Cardiac fibroblast (primary cell): ENCODE measurements at regions not wholly inside any gene's neighbourhood (a gene's known extent, or its start where the extent isn't known, plus 50 kb on each side); places are given as distances from the start of the nearest gene placed in this dataset.

ENCODE experiments used
- DNase-seq, 2 donors: peaks; one replicate each; pipeline versions ENCODE4 v3.0.0 to v3.0.0-alpha.2; 2010; ENCODE audit warnings: low read depth in 2 of 2
- H3K4me3 ChIP-seq, 2 donors: replicated peaks in 1 of 2; 1 replicate in 1 of 2; 2 replicates in 1 of 2; pipeline ENCODE4 v1.5.1; 2011; ENCODE audit warnings: low read depth in 2 of 2, low read length in 2 of 2, mild to moderate bottlenecking in 2 of 2, moderate library complexity in 1 of 2
- CTCF ChIP-seq: IDR thresholded peaks from one replicate; pipeline ENCODE4 v1.5.1; 2011; ENCODE audit warnings: low read depth, mild to moderate bottlenecking, low read length, inconsistent platforms

- DNase-seq, result no peak
- H3K4me3 ChIP-seq, result no peak overlapping the region
- no peak for TF ChIP-seq CTCF
Measured at GRCh38 chr5:67310169-67310568, 113.6 kb upstream of the CD180 start.

- no peak for DNase-seq
- H3K4me3 ChIP-seq, result no peak overlapping the region
- no peak for TF ChIP-seq CTCF
Measured at GRCh38 chr5:67308988-67309688, 112.5 kb upstream of the CD180 start.

- TF ChIP-seq CTCF, result no peak
- no peak overlapping the region for H3K4me3 ChIP-seq
- DNase-seq, result peak in 1 of 2 donors; percentile 55
Measured at GRCh38 chr5:67306965-67307607, 110.5 kb upstream of the CD180 start.

DNA sequence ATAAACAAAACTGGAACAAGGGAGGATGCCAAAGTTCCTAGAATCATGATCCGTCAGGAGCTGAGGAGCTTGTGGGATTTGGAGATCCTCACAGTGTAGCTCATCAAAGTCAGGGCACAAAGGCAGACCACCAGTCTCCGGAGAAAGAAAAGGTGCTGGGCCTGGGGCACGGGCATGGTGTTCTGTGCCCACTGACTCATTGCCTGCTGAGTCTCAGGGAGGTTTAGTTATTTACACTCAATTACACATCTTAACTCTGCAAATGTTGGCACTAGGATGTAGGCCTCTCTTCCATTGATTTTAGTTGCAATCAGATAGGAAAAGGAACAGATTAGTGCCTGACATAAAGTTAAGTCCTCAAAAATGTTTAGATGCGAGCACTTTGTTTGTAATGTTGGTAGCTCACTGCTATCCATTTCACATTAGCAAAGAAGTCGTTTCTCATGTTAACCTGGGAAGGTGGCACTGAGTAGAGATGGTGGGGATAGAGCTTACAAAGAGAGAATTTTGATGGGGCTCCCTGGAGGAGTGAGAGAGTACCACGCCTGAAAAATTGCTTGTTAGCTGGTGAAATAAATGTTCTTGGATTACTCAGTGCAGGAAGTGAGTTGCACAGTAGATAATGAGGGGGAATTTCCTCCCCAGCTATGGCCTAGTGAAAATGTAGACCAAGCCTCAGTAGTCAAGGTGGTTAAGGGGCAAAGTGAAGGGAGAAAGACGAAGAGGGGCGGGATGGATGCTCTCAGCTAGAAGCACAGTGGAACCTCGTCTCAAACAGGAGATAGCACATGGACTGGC, 109.5 kb upstream of the CD180 start:
- peak; percentile 59 to 78 for DNase-seq
- TF ChIP-seq CTCF, result no peak
- no peak overlapping the region for H3K4me3 ChIP-seq

DNA sequence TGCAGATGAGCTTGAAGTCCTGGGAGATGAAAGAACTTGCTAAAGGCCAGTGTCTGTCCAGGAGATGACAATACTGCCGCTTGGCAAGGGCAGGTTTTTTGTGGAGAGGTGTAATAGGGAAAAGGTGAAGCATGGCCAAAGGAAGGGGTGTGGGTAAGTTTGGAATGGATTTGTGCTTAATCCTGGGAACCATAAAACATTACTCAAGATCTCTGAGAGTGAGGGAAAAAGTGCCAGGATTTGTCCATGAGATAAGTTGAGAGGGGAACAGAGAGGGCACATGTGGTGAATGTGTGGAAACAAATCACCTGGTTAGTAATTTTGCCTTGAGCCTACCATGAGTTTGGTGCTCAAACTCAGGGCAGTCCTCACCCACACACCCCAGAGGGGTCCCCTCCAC, 108.8 kb upstream of the CD180 start:
- no peak for TF ChIP-seq CTCF
- H3K4me3 ChIP-seq, result no peak overlapping the region
- no peak for DNase-seq

- TF ChIP-seq CTCF, result no peak
- peak; percentile 57 to 84 for DNase-seq
Measured at GRCh38 chr5:67303356-67303755, 106.8 kb upstream of the CD180 start.

More at GRCh38 chr5:67303356-67303755, 106.8 kb upstream of the CD180 start:
- H3K4me3 ChIP-seq, result no peak overlapping the region
